GM19372 (cell line): ENCODE measurements at regions not wholly inside any gene's neighbourhood (a gene's known extent, or its start where the extent isn't known, plus 50 kb on each side); places are given as distances from the start of the nearest gene placed in this dataset.

Source experiments
- ATAC-seq: cut with Tn5 transposase; IDR thresholded peaks from one replicate; pipeline ENCODE4 v1.9.1; 2021; ENCODE audit warnings: mild to moderate bottlenecking, low read depth, moderate library complexity; ENCODE audit not compliant: unreplicated experiment

DNA sequence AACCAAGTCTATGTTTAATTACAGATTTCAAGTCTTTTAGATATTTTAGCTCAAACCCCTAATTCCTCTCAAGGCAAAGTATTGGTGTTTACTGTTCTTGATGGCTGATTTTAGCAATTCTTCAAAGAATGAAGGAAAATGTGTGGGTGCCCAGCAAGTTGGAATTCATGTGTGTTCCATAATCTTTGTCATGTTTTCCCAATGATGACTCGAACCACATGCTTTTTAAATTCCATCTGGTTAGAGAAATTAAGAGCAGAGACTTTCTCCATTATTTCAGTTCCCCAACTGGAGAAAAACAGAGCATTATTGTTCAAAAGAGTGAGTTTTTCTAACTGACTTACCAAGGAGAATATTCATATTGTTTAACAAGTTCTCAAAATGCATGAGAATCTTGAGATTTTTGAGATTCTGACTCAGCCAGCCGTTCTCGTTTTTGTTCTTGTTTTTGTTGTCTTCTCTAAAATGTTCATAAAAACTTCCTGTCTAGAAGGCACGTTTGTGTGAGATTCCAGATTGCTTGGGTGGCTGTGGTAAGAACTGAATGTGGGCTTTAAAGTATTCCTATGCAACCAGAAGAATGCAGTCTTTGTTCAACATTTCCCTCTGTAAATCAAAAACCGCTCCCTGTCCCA lies 404.7 kb downstream of the IRS2 start:
- no peak for ATAC-seq

DNA sequence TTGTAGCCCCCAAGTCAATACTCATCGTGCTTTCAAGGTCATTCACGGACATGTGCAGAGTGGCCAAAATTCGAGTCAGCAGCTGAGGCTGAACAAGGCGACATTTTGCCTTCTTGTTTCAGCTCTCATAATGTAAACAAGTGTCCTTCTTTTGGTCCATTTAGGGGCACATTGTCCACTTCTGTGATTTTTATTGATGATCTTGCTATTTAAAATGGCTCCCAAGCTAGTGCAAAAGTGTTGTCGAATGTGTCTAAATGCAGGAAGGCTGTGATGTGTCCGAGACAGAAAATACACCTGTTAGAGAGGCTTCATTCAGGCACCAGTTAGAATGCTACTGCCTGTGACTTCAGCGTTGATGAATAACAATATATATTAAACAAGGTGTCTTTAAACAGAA lies 405.9 kb downstream of the IRS2 start:
- ATAC-seq = no peak

- ATAC-seq = no peak
These were observed 406.5 kb downstream of the IRS2 start for GRCh38 chr13:109379930-109380329.

- no peak for ATAC-seq
These were observed 409.4 kb downstream of the IRS2 start for GRCh38 chr13:109376936-109377335.

DNA sequence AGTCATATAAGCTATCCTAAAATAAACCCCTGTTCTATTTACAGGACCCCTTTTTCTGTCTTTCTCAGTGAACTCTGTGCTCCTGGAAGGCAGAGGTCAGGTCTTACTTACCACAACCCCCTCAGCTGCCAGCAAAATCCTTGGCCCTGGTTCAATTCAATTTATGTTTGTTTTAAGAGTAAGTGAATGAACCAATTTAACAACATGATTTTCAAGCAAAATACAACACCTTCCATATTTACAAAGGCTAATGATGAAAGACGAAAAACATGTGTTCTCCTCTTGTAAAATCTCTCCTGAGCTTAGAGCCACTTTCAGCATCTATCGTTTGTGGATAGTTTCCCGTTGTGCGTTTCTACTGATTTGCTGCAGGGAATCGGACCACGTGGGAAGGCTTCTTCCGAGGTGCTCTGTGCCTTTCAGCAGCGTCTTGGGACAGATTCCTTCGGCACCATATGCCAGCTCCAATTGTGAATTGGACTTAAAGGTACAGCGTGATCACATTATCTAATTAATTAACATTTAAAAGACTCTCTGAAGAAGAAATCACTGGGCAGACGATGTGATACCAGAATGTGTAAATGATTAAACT lies 411.7 kb downstream of the IRS2 start:
- ATAC-seq = no peak

- no peak for ATAC-seq
These were observed 413.7 kb downstream of the IRS2 start for GRCh38 chr13:109372666-109373065.

DNA sequence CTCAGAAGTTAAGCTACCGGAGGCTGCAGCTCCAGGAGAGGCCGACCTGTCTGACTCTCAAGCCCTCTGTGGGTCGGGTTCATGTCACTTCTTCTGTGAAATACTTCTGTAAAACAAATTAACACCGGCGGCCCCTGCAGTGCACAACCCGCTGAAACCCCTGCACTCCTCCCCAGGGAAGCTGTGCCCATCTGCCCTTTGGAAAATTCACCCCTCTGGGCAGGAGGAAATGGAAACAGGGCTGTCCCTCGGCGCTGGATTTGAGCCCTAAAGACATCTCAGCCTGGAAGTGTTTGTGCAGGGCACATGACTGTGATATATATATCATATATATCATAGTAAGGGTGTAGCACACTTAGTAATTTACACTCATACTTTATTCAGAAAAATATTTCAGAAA lies 415.3 kb downstream of the IRS2 start:
- no peak for ATAC-seq

DNA sequence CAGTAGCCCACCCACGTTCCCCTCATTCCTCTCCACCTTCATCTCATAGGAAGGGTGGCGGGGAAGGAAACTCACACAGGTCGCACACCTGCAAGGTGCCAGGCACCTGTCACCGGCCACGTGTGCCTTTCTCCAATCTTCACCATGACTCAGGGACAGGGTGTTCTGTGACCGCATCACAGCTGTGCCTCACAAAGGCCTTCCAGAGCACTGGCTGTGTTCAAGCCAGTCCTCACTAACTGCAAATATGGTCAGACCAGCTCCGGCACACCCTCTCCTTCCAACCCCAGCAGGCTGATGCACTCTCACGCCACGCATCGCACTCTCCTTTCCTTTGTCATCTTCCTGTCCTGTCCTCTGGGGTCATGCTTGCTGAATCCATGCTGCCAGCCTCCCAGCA lies 415.9 kb downstream of the IRS2 start:
- ATAC-seq = no peak

GRCh38 chr13:109369353-109370052 lies 416.9 kb downstream of the IRS2 start:
- no peak for ATAC-seq

DNA sequence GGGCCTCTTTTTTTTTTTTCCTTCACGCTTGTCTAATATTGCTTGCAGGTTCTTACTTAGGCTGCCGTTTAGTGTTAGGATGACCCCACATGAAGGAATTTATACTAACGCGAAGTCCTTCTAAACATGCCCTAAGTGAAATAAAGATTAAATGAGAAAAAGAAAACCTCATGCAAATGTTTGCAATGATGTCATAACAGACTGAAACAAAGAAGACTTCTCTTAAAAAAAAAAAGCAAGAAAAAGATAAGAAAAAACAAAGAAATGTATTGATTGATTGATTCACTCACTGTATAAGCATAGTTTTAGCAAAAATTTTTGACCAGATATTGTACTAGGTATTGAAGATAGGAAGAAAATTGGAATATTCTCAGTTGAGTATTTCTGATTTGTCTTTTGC lies 418.2 kb downstream of the IRS2 start:
- ATAC-seq = no peak

GRCh38 chr13:109366525-109366924 lies 419.9 kb downstream of the IRS2 start:
- no peak for ATAC-seq

DNA sequence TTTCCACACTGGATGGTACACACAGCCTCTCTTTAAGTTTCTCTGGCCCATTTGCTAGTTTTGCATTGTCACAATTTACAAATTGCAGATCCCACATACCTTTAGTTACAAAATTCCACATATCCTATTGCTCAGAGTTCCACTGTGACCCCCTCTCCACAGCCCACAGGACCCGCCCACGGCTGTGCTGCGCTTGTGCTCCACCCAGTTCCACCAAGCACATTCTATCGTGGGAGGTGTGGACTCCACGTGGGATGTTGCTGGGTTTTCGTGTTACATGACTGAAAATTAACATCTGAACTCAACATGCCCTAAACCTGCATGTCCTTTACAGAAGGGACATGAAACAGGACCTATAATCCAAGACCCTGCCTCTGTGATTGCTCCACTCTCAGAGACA lies 423.0 kb downstream of the IRS2 start:
- ATAC-seq = no peak

GRCh38 chr13:109362616-109363015 lies 423.8 kb downstream of the IRS2 start:
- ATAC-seq = no peak

DNA sequence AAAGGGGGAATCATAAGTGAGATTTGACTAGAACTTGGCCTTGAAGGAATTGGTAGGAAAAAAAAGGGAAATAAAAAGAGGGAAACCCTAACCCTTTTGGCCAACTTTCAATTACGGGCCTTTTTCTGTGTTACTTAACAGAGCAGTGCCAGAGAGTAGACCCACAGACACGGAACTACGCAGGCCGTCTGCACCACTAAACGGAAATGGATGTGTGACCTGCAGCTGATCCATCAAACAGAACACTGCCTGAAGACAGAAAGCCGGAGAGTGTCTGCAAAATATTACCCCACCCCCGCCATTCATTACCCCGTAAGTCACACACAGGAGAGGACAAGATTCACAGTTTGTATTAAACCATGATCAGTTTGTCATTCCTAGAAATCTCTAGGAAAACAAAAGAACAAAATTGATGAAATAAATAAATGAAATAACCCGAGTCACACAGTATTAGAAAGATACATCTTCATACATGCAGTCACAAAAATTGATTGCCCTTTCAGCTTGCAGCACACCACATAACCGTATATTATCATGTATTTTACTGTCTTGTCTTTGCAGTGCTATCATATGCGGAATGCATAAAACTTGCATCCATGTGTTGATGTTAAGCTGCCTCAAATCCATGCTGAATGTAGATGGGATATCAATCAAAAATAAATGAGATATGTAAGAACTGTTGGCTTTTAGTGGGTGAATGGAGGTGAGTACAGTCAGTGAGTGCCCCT lies 424.7 kb downstream of the IRS2 start:
- ATAC-seq = no peak

DNA sequence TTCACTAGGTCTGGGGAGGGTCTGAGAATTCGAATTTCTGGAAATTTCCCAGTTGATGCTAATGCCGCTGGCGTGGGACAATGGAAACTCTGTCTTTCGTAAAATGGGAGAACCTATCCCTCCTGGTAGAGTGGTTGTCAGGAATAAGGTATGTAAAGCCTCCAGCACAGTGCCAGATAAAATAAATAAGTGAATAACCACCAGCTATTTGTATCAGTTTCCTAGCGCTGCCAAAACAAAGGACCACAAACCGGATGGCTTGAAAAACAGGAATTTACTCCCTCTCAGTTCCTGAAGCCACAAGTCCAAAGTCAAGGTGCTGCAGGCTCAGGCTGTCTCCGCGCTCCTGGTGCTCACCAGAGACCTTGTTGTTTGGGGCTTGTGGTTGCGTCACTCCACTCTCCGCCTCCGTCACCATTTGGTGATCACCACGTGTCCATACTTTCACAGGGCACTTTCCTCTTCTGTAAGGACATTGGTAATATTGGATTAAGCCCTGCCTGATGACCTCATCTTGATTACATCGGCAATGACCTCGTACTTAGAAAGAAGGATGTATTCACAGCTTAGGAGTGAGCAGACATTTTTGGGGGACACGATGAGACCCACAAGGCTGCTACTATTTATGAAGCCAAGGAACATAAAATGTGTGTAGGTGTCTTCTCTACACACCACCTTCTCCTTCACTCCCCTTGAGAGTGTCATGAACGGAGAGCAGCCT lies 428.5 kb downstream of the IRS2 start:
- ATAC-seq = no peak

DNA sequence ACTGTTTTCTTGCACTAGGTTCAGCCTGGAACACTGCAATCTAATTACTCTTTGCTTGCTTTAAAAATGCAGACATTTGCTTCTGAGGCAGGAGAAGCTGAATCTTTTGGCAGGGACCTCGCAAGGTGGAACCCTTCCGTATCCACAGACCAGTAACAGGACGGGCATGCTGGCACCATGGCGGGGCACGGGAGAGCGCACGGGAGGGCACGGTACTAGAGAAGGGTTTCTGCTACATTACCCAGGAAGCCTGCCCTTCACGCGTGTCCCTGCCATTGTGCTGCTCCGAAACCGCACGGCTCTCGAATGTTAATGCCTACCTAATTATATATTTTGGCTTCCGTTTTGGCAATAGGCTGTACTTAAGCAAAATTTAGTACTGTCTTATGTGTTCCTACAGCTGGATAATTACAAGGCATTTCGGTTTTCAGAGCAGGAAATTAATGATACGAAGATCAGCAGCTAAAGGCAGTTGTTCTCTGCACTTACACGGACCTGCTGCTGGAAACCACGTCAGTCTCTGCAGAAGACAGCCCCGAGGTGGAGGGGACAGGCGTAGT lies 430.4 kb downstream of the IRS2 start:
- no peak for ATAC-seq

DNA sequence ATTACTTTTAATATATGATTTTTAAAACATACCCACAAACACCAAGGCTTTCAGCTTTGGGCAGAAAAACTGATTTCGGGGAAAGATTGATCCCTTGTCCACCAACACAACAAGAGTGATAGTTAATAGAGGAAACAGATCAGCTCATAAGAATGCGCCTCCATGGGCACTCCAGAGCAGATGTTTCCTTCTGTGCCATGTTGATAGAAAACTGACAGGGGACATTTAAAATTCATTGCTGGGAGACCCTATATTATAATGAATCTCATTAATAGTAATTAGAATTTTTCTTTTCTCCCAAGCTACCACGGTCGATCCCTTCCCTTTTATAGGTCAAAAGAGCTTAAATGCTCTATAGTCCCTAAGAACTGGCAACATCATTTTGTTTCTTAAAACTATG lies 431.2 kb downstream of the IRS2 start:
- ATAC-seq = no peak

- ATAC-seq = no peak
These were observed 435.1 kb downstream of the IRS2 start for GRCh38 chr13:109351236-109351635.

DNA sequence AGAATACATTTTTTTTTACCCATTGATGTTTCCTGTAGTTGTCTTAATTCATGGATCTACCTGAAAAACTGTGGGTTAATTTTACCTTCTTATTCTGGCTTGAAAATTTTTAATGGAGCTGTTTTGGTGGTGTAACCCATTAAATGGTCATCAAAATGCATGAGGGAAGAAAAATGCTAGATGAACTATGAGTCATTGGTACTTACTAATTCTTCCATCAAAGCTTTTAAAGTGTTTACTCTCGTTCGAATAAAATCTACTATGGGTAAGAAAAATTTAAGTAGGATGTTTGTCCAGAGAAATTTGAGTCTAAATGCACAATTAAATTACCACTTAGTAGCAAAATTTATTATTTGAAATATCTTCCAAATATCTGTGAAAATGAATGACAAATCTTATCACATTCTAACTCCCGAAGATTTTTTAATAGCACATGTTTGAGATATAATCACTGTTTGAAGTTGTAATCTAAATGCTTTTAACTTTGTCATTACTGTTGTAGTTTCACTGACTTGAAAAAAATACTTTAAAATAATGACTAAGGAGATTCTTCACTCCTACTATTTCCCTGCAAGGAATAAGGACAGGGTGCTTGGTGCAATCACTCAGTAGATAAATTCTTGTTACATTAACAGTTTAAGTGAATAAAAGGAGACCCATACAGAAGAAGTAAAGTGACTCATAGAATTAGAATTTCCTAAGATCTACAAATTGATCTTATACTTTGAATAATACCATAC lies 437.7 kb downstream of the IRS2 start:
- ATAC-seq = no peak

- ATAC-seq = no peak
These were observed 440.3 kb downstream of the IRS2 start for GRCh38 chr13:109346060-109346459.
